G401.6 (cell line): ENCODE measurements at regions not wholly inside any gene's neighbourhood (a gene's known extent, or its start where the extent isn't known, plus 50 kb on each side); places are given as distances from the start of the nearest gene placed in this dataset.
"Not testable (repeated sequence)": the region's sequence is repeated elsewhere in the genome, so short reads cannot be mapped to it uniquely, and the experiment has no call there.

ENCODE experiments used
- FAIRE-seq: peaks from 2 replicates; lab custom pipeline; 2012; peaks lifted over from hg19 to GRCh38; lab: Jason Lieb, UNC

GRCh38 chr5:90284375-90284774 is 125.2 kb downstream of the CETN3 start:
- FAIRE-seq = no peak

GRCh38 chr5:90279091-90279490 is 130.5 kb downstream of the CETN3 start:
- no peak for FAIRE-seq

- FAIRE-seq = no peak
Measured at GRCh38 chr5:90274216-90274615, 135.3 kb downstream of the CETN3 start.

- no peak for FAIRE-seq
Measured at GRCh38 chr5:90267646-90268045, 141.9 kb downstream of the CETN3 start.

- no peak for FAIRE-seq
Measured at GRCh38 chr5:90265545-90265857, 144.1 kb downstream of the CETN3 start.

GRCh38 chr5:90264689-90265544 is 144.6 kb downstream of the CETN3 start:
- peak; percentile 85 for FAIRE-seq

- FAIRE-seq = no peak
Measured at GRCh38 chr5:90263102-90263820, 146.3 kb downstream of the CETN3 start.

- no peak for FAIRE-seq
Measured at GRCh38 chr5:90251447-90251846, 158.1 kb downstream of the CETN3 start.

GRCh38 chr5:90248640-90249039 is 160.9 kb downstream of the CETN3 start:
- FAIRE-seq = no peak

- FAIRE-seq = not testable (repeated sequence)
Measured at GRCh38 chr5:90243848-90244247, 165.7 kb downstream of the CETN3 start.

- FAIRE-seq = no peak
Measured at GRCh38 chr5:90233476-90233875, 176.1 kb downstream of the CETN3 start.

- no peak for FAIRE-seq
Measured at GRCh38 chr5:90231688-90232087, 177.9 kb downstream of the CETN3 start.

- no peak for FAIRE-seq
Measured at GRCh38 chr5:90227683-90228082, 181.9 kb downstream of the CETN3 start.

- no peak for FAIRE-seq
Measured at GRCh38 chr5:90226433-90227099, 183.0 kb downstream of the CETN3 start.

GRCh38 chr5:90224342-90224741 is 185.2 kb downstream of the CETN3 start:
- FAIRE-seq = no peak

- no peak for FAIRE-seq
Measured at GRCh38 chr5:90223756-90224155, 185.8 kb downstream of the CETN3 start.

GRCh38 chr5:90221951-90222350 is 187.6 kb downstream of the CETN3 start:
- no peak for FAIRE-seq

- no peak for FAIRE-seq
Measured at GRCh38 chr5:90220554-90220953, 189.0 kb downstream of the CETN3 start.

GRCh38 chr5:90214991-90215390 is 194.6 kb downstream of the CETN3 start:
- no peak for FAIRE-seq

GRCh38 chr5:90208323-90208722 is 201.2 kb downstream of the CETN3 start:
- FAIRE-seq = not testable (repeated sequence)

GRCh38 chr5:90201923-90202322 is 207.6 kb downstream of the CETN3 start:
- FAIRE-seq = no peak

GRCh38 chr5:90193185-90193822 is 216.3 kb downstream of the CETN3 start:
- FAIRE-seq = no peak
